Liver (tissue), 3 donors: ENCODE measurements at regions not wholly inside any gene's neighbourhood (a gene's known extent, or its start where the extent isn't known, plus 50 kb on each side); places are given as distances from the start of the nearest gene placed in this dataset.
A peak's percentile ranks its signal among the peaks of the same experiment; 100 is the strongest.

Experiments
- CTCF ChIP-seq: fragments of 150-350 bp; IDR thresholded peaks from 2 replicates; pipeline ENCODE4 v1.5.1; 2017; ENCODE audit warnings: improper control_type of control experiment, low read depth, low read length; ENCODE audit not compliant: missing input control
- FOXA1 ChIP-seq: IDR thresholded peaks from 2 replicates; pipeline ENCODE4 v1.6.1; 2016; ENCODE audit warnings: antibody characterized with exemption
- JUND ChIP-seq, 2 donors: IDR thresholded peaks; 2 replicates each; pipeline ENCODE4 v1.6.1; 2016; ENCODE audit warnings: antibody characterized with exemption in 2 of 2
- REST ChIP-seq: IDR thresholded peaks from 2 replicates; pipeline ENCODE4 v1.6.1; 2016; ENCODE audit warnings: antibody characterized with exemption, mild to moderate bottlenecking
- donor health status: healthy.
- donor health status: healthy.

- TF ChIP-seq CTCF (peak; percentile 34), JUND (IDR thresholded peaks at IDR 0.05) (no peak), REST (no peak), FOXA1 (no peak)
Measured at GRCh38 chr2:157055660-157056199, 201.8 kb upstream of the GALNT5 start.
